ENCODE measurements at regions not wholly inside any gene's neighbourhood (a gene's known extent, or its start where the extent isn't known, plus 50 kb on each side); places are given as distances from the start of the nearest gene placed in this dataset.
"Not testable (repeated sequence)": the region's sequence is repeated elsewhere in the genome, so short reads cannot be mapped to it uniquely, and the experiment has no call there.

- Histone ChIP-seq H3K4me1 (ENCODE audit: insufficient read depth, low read length) (no peaks in the 10 kb centered on the region), H3K9me3 (ENCODE audit: control insufficient read depth in 1 of 2, insufficient read depth in 1 of 2, low read length in 2 of 2) (peaks cover 0 to 15% of the 10 kb centered on the region in 2 experiments), H3K27ac (ENCODE audit: low read depth in 1 of 2, low read length in 2 of 2) (no peak overlapping the region), H3K36me3 (ENCODE audit: insufficient read depth, low read length) (no peaks in the 10 kb centered on the region), H3K4me3 (ENCODE audit: low read length) (no peak overlapping the region), H3K27me3 (ENCODE audit: control insufficient read depth in 1 of 2, insufficient read depth in 2 of 2, low read length in 2 of 2) (no peaks in the 10 kb centered on the region)
- intact Hi-C loops (cut with DNase I, micrococcal nuclease) = no loop called here
- Mint-ChIP-seq H3K4me1 (ENCODE audit: low read depth) (no peaks in the 10 kb centered on the region), H3K27ac (no peak overlapping the region), H3K27me3 (no peaks in the 10 kb centered on the region), H3K9me3 (peaks cover 3% of the 10 kb centered on the region), H3K36me3 (ENCODE audit: low read depth) (no peaks in the 10 kb centered on the region), H3K4me3 (no peak overlapping the region)
- ChIA-PET POLR2A (no interaction called here), CTCF (no interaction called here)
- TF ChIP-seq CTCF (IDR thresholded peaks at IDR 0.05) = no peak
- DNase-seq (no peak), ATAC-seq (ENCODE audit: poor library complexity) (no peak)
These were observed 258.9 kb downstream of the RCHY1 start for GRCh38 chr4:75255261-75255660.

GRCh38 chr4:75254745-75255144 is 259.5 kb downstream of the RCHY1 start:
- DNase-seq = no peak

GRCh38 chr4:75253094-75253493 is 261.1 kb downstream of the RCHY1 start:
- H3K4me3 Mint-ChIP-seq; ATAC-seq (ENCODE audit: poor library complexity); H3K27me3 ChIP-seq (ENCODE audit: control insufficient read depth in 1 of 2, insufficient read depth in 2 of 2, low read length in 2 of 2); DNase-seq; CTCF ChIA-PET; H3K9me3 ChIP-seq (ENCODE audit: control insufficient read depth in 1 of 2, insufficient read depth in 1 of 2, low read length in 2 of 2); H3K4me3 ChIP-seq (ENCODE audit: low read length); H3K27ac Mint-ChIP-seq; H3K9me3 Mint-ChIP-seq; intact Hi-C loops (cut with DNase I, micrococcal nuclease); POLR2A ChIA-PET; H3K4me1 Mint-ChIP-seq (ENCODE audit: low read depth); H3K36me3 Mint-ChIP-seq (ENCODE audit: low read depth); H3K4me1 ChIP-seq (ENCODE audit: insufficient read depth, low read length); H3K27ac ChIP-seq (ENCODE audit: low read depth in 1 of 2, low read length in 2 of 2); H3K36me3 ChIP-seq (ENCODE audit: insufficient read depth, low read length); H3K27me3 Mint-ChIP-seq: not testable (repeated sequence)

More at GRCh38 chr4:75254745-75255144, 259.5 kb downstream of the RCHY1 start:
- ChIA-PET POLR2A (no interaction called here), CTCF (no interaction called here)
- no peaks in the 10 kb centered on the region for H3K36me3 ChIP-seq (ENCODE audit: insufficient read depth, low read length)
- Mint-ChIP-seq H3K9me3 (peaks cover 3% of the 10 kb centered on the region), H3K27ac (no peak overlapping the region), H3K4me3 (no peak overlapping the region), H3K36me3 (ENCODE audit: low read depth) (no peaks in the 10 kb centered on the region), H3K27me3 (no peaks in the 10 kb centered on the region), H3K4me1 (ENCODE audit: low read depth) (no peaks in the 10 kb centered on the region)
- intact Hi-C loops (cut with DNase I, micrococcal nuclease) = no loop called here
- H3K9me3 ChIP-seq (ENCODE audit: control insufficient read depth in 1 of 2, insufficient read depth in 1 of 2, low read length in 2 of 2) = peaks cover 0 to 12% of the 10 kb centered on the region in 2 experiments
- H3K4me3 ChIP-seq (ENCODE audit: low read length) = no peak overlapping the region
- H3K4me1 ChIP-seq (ENCODE audit: insufficient read depth, low read length) = no peaks in the 10 kb centered on the region
- ATAC-seq (ENCODE audit: poor library complexity) = no peak
- no peak overlapping the region for H3K27ac ChIP-seq (ENCODE audit: low read depth in 1 of 2, low read length in 2 of 2)
- TF ChIP-seq CTCF (IDR thresholded peaks at IDR 0.05) = no peak
- no peaks in the 10 kb centered on the region for H3K27me3 ChIP-seq (ENCODE audit: control insufficient read depth in 1 of 2, insufficient read depth in 2 of 2, low read length in 2 of 2)

- TF ChIP-seq CTCF (IDR thresholded peaks at IDR 0.05) = no peak
- no peak overlapping the region for H3K27ac ChIP-seq (ENCODE audit: low read depth in 1 of 2, low read length in 2 of 2)
- Mint-ChIP-seq H3K9me3 (peaks cover 3% of the 10 kb centered on the region), H3K4me3 (no peak overlapping the region), H3K4me1 (ENCODE audit: low read depth) (no peaks in the 10 kb centered on the region), H3K27ac (no peak overlapping the region), H3K27me3 (no peaks in the 10 kb centered on the region), H3K36me3 (ENCODE audit: low read depth) (no peaks in the 10 kb centered on the region)
- no peak for DNase-seq
- no peaks in the 10 kb centered on the region for H3K36me3 ChIP-seq (ENCODE audit: insufficient read depth, low read length)
- intact Hi-C loops (cut with DNase I, micrococcal nuclease) = no loop called here
- H3K9me3 ChIP-seq (ENCODE audit: control insufficient read depth in 1 of 2, insufficient read depth in 1 of 2, low read length in 2 of 2) = peaks cover 0 to 6% of the 10 kb centered on the region in 2 experiments
- H3K27me3 ChIP-seq (ENCODE audit: control insufficient read depth in 1 of 2, insufficient read depth in 2 of 2, low read length in 2 of 2) = no peaks in the 10 kb centered on the region
- H3K4me1 ChIP-seq (ENCODE audit: insufficient read depth, low read length) = no peaks in the 10 kb centered on the region
- ChIA-PET CTCF (no interaction called here), POLR2A (no interaction called here)
- no peak for ATAC-seq (ENCODE audit: poor library complexity)
- H3K4me3 ChIP-seq (ENCODE audit: low read length) = no peak overlapping the region
These were observed 262.7 kb downstream of the RCHY1 start for GRCh38 chr4:75251547-75251946.
